Caco-2 (cell line): ENCODE measurements at regions not wholly inside any gene's neighbourhood (a gene's known extent, or its start where the extent isn't known, plus 50 kb on each side); places are given as distances from the start of the nearest gene placed in this dataset.

Source experiments
- BruUV-seq: library from RNA; stranded (reverse); fragments of 400-500 nt; replicated peaks from 2 replicates; lab custom pipeline; 2021; lab: Mats Ljungman, UMichigan
- CTCF ChIA-PET: fragments of 300-600 bp; sonication (Branson Sonifier 250); formaldehyde crosslinking; loops from one replicate; lab custom pipeline; 2022; ENCODE audit warnings: antibody characterized with exemption; lab: Charles Lee
- POLR2A ChIA-PET: fragments of 300-600 bp; sonication (Branson Sonifier 250); formaldehyde crosslinking; loops from one replicate; lab custom pipeline; 2022; ENCODE audit warnings: antibody characterized with exemption; lab: Charles Lee
- DNase-seq, 2 experiments: peaks; one replicate each; pipeline versions ENCODE4 v3.0.0 to v3.0.0-alpha.2; 2020 to 2022
- H3K27me3 ChIP-seq: replicated peaks from 2 replicates; pipeline ENCODE4 v1.6.0; 2011; ENCODE audit warnings: low read length; ENCODE audit not compliant: control insufficient read depth, insufficient read depth
- H3K36me3 ChIP-seq: 2 replicates; pipeline ENCODE4 v1.5.1; 2011; ENCODE audit warnings: low read length; ENCODE audit not compliant: control insufficient read depth, insufficient read depth
- H3K4me1 ChIP-seq: fragments of 250-450 bp; sonication (Bioruptor Pico); 2 replicates; pipeline ENCODE4 v1.5.1; 2020; ENCODE audit warnings: mild to moderate bottlenecking
- H3K4me3 ChIP-seq: 2 replicates; pipeline ENCODE4 v1.5.1; 2011; ENCODE audit warnings: low read depth, mild to moderate bottlenecking, control low read depth, low read length
- H3K9me3 ChIP-seq: fragments of 250-450 bp; sonication (Bioruptor Pico); 2 replicates; pipeline ENCODE4 v1.5.1; 2020; ENCODE audit warnings: mild to moderate bottlenecking, moderate library complexity
- H3K27ac Mint-ChIP-seq: one replicate; pipeline ENCODE4 v1.8.0; 2022; ENCODE audit warnings: mixed read lengths; ENCODE audit not compliant: unreplicated experiment
- H3K27me3 Mint-ChIP-seq: one replicate; pipeline ENCODE4 v1.8.0; 2022; ENCODE audit warnings: mixed read lengths; ENCODE audit not compliant: insufficient read depth, unreplicated experiment
- H3K36me3 Mint-ChIP-seq: one replicate; pipeline ENCODE4 v1.8.0; 2022; ENCODE audit warnings: mild to moderate bottlenecking, mixed read lengths; ENCODE audit not compliant: insufficient read depth, unreplicated experiment
- H3K4me1 Mint-ChIP-seq: one replicate; pipeline ENCODE4 v1.8.0; 2022; ENCODE audit warnings: low read depth, mixed read lengths; ENCODE audit not compliant: unreplicated experiment
- H3K4me3 Mint-ChIP-seq: one replicate; pipeline ENCODE4 v1.8.0; 2022; ENCODE audit warnings: mild to moderate bottlenecking, moderate library complexity, mixed read lengths; ENCODE audit not compliant: unreplicated experiment
- H3K9me3 Mint-ChIP-seq: one replicate; pipeline ENCODE4 v1.8.0; 2022; ENCODE audit warnings: mixed read lengths; ENCODE audit not compliant: unreplicated experiment
- CTCF ChIP-seq, 2 experiments: fragments of 200-600 bp in 1 of 2; IDR thresholded peaks; 1 replicate in 1 of 2; 2 replicates in 1 of 2; pipeline versions ENCODE4 v1.5.1 to v1.8.0; 2011 to 2022; ENCODE audit warnings: antibody characterized with exemption in 1 of 2, control low read depth in 1 of 2, inconsistent platforms in 1 of 2, low read depth in 1 of 2, low read length in 1 of 2, mild to moderate bottlenecking in 1 of 2, moderate library complexity in 1 of 2; ENCODE audit not compliant: insufficient read depth in 1 of 2, severe bottlenecking in 1 of 2, unreplicated experiment in 1 of 2
- intact Hi-C: fragments of 100-400 bp; cut with micrococcal nuclease; formaldehyde crosslinking; loops from one replicate; pipeline ENCODE4 v1.10.0; 2022; ENCODE audit not compliant: unreplicated experiment

- H3K9me3 Mint-ChIP-seq = peaks cover 7% of the 10 kb centered on the region
- H3K27me3 ChIP-seq = no peaks in the 10 kb centered on the region
- H3K9me3 ChIP-seq = no peaks in the 10 kb centered on the region
- no peaks in the 10 kb centered on the region for H3K36me3 ChIP-seq
- intact Hi-C loops = no loop called here
- no peak for TF ChIP-seq CTCF (IDR thresholded peaks at IDR 0.05; ENCODE audit: insufficient read depth in 1 of 2, low read depth in 1 of 2, low read length in 1 of 2, severe bottlenecking in 1 of 2, unreplicated experiment in 1 of 2)
- CTCF ChIA-PET = no interaction called here
- H3K27ac Mint-ChIP-seq = no peak overlapping the region
- BruUV-seq = no TSS peak
- no peaks in the 10 kb centered on the region for H3K4me1 ChIP-seq
- H3K27me3 Mint-ChIP-seq = no peaks in the 10 kb centered on the region
- no peak overlapping the region for H3K4me3 Mint-ChIP-seq
- no peak for DNase-seq
- H3K4me3 ChIP-seq = no peak overlapping the region
- H3K4me1 Mint-ChIP-seq = no peaks in the 10 kb centered on the region
- H3K36me3 Mint-ChIP-seq = no peaks in the 10 kb centered on the region
- POLR2A ChIA-PET = no interaction called here
Measured at GRCh38 chrX:13152518-13153185, 108.2 kb upstream of the FAM9C start.

- POLR2A ChIA-PET = no interaction called here
- H3K36me3 Mint-ChIP-seq = no peaks in the 10 kb centered on the region
- intact Hi-C loops = no loop called here
- H3K4me3 Mint-ChIP-seq = no peak overlapping the region
- peaks cover 14% of the 10 kb centered on the region for H3K9me3 Mint-ChIP-seq
- TF ChIP-seq CTCF (IDR thresholded peaks at IDR 0.05; ENCODE audit: insufficient read depth in 1 of 2, low read depth in 1 of 2, low read length in 1 of 2, severe bottlenecking in 1 of 2, unreplicated experiment in 1 of 2) = no peak
- no peaks in the 10 kb centered on the region for H3K27me3 Mint-ChIP-seq
- DNase-seq = no peak
- Histone ChIP-seq H3K36me3 (no peaks in the 10 kb centered on the region), H3K9me3 (no peaks in the 10 kb centered on the region), H3K27me3 (no peaks in the 10 kb centered on the region), H3K4me3 (no peak overlapping the region), H3K4me1 (no peaks in the 10 kb centered on the region)
- no TSS peak for BruUV-seq
- H3K27ac Mint-ChIP-seq = no peak overlapping the region
- no peaks in the 10 kb centered on the region for H3K4me1 Mint-ChIP-seq
- CTCF ChIA-PET = no interaction called here
Measured at GRCh38 chrX:13151828-13152517, 107.6 kb upstream of the FAM9C start.

- intact Hi-C loops = no loop called here
- ChIA-PET CTCF (no interaction called here), POLR2A (no interaction called here)
- Mint-ChIP-seq H3K36me3 (no peaks in the 10 kb centered on the region), H3K4me3 (no peak overlapping the region), H3K9me3 (peaks cover 29% of the 10 kb centered on the region), H3K27me3 (no peaks in the 10 kb centered on the region), H3K4me1 (no peaks in the 10 kb centered on the region), H3K27ac (no peak overlapping the region)
- Histone ChIP-seq H3K4me1 (no peaks in the 10 kb centered on the region), H3K36me3 (no peaks in the 10 kb centered on the region), H3K4me3 (no peak overlapping the region), H3K27me3 (no peaks in the 10 kb centered on the region), H3K9me3 (no peaks in the 10 kb centered on the region)
- no TSS peak for BruUV-seq
- no peak for TF ChIP-seq CTCF (IDR thresholded peaks at IDR 0.05; ENCODE audit: insufficient read depth in 1 of 2, low read depth in 1 of 2, low read length in 1 of 2, severe bottlenecking in 1 of 2, unreplicated experiment in 1 of 2)
- no peak for DNase-seq
Measured at GRCh38 chrX:13149702-13150350, 105.4 kb upstream of the FAM9C start.
